Right cardiac atrium (tissue), 5 donors: ENCODE measurements at regions not wholly inside any gene's neighbourhood (a gene's known extent, or its start where the extent isn't known, plus 50 kb on each side); places are given as distances from the start of the nearest gene placed in this dataset.

Experiments used
- ATAC-seq, 2 donors: fragments of 200-7000 bp; cut with Tn5 transposase; one replicate each; pipeline versions ENCODE4 v1.8.0 to v1.9.1; 2020; ENCODE audit warnings: moderate library complexity in 2 of 2, mild to moderate bottlenecking in 1 of 2
- DNase-seq, 3 donors: peaks; one replicate each; pipeline ENCODE4 v3.0.0-alpha.2; 2020
- H3K27ac ChIP-seq: one replicate; pipeline ENCODE4 v1.5.1; 2013; ENCODE audit warnings: mild to moderate bottlenecking, low read length, control low read depth, moderate library complexity
- H3K27me3 ChIP-seq: one replicate; pipeline ENCODE4 v1.6.1; 2013; ENCODE audit not compliant: control insufficient read depth, insufficient read depth
- H3K4me1 ChIP-seq: one replicate; pipeline ENCODE4 v1.6.1; 2013; ENCODE audit warnings: low read length; ENCODE audit not compliant: control insufficient read depth, insufficient read depth
- H3K4me3 ChIP-seq: one replicate; pipeline ENCODE4 v1.5.1; 2013; ENCODE audit warnings: low read length, control low read depth
- H3K9me3 ChIP-seq: one replicate; pipeline ENCODE4 v1.6.1; 2013; ENCODE audit warnings: low read length; ENCODE audit not compliant: control insufficient read depth
- WGBS: extraction: QIAGEN DNeasy Blood & Tissue Kit; methylation state at CpG from one replicate; pipeline ENCODE4 v1.1.7; 2013; 5-methylcytosine and 5-hydroxymethylcytosine counted together
- intact Hi-C, 4 donors: fragments of 100-400 bp; cut with DNase I; formaldehyde crosslinking; loops; one replicate each; pipeline versions ENCODE4 v1.11.0 to v1.14.0; 2022 to 2023
- donor health status: healthy with polysubstance abuse.
- donor health status: DM: no; HTN: yes; CAD: no.
- donor health status: DM: no; HTN: no; CAD: no.
- donor health status: DM: no; HTN: yes; CAD: no; lungs with severe emphysema.
- donor health status: DM: yes; HTN: yes; CAD: no.

GRCh38 chr1:71228742-71229365 lies 148.0 kb upstream of the ZRANB2 start:
- ATAC-seq (no peak), DNase-seq (no peak)
- no peaks in the 10 kb centered on the region for H3K4me1 ChIP-seq
- H3K27ac ChIP-seq, result no peak overlapping the region
- H3K9me3 ChIP-seq, result no peaks in the 10 kb centered on the region
- intact Hi-C loops, result no loop called here
- WGBS, result 45% methylated on average over 12 of the region's 12 CpGs
- no peaks in the 10 kb centered on the region for H3K27me3 ChIP-seq
- no peak overlapping the region for H3K4me3 ChIP-seq

GRCh38 chr1:71228241-71228640 lies 147.4 kb upstream of the ZRANB2 start:
- no peak for ATAC-seq
- Histone ChIP-seq H3K4me1 (no peaks in the 10 kb centered on the region), H3K27ac (no peak overlapping the region), H3K4me3 (no peak overlapping the region), H3K9me3 (no peaks in the 10 kb centered on the region), H3K27me3 (no peaks in the 10 kb centered on the region)
- WGBS, result 62% methylated on average over 4 of the region's 4 CpGs
- intact Hi-C loops, result no loop called here
- no peak for DNase-seq

- no peak overlapping the region for H3K27ac ChIP-seq
- DNase-seq, result no peak
- H3K4me3 ChIP-seq, result no peak overlapping the region
- H3K4me1 ChIP-seq, result no peaks in the 10 kb centered on the region
- intact Hi-C loops, result no loop called here
- no peaks in the 10 kb centered on the region for H3K9me3 ChIP-seq
- ATAC-seq, result no peak
- H3K27me3 ChIP-seq, result no peaks in the 10 kb centered on the region
- 58% methylated on average over 4 of the region's 4 CpGs for WGBS
These were observed 144.0 kb upstream of the ZRANB2 start for GRCh38 chr1:71224741-71225377.

GRCh38 chr1:71223641-71224340 lies 143.0 kb upstream of the ZRANB2 start:
- H3K4me1 ChIP-seq, result no peaks in the 10 kb centered on the region
- 69% methylated on average over 7 of the region's 7 CpGs for WGBS
- DNase-seq, result no peak
- no peak overlapping the region for H3K4me3 ChIP-seq
- ATAC-seq, result no peak
- H3K9me3 ChIP-seq, result no peaks in the 10 kb centered on the region
- no peaks in the 10 kb centered on the region for H3K27me3 ChIP-seq
- H3K27ac ChIP-seq, result no peak overlapping the region
- intact Hi-C loops, result no loop called here

GRCh38 chr1:71222668-71223067 lies 141.8 kb upstream of the ZRANB2 start:
- ATAC-seq, result no peak
- Histone ChIP-seq H3K4me3 (no peak overlapping the region), H3K27ac (no peak overlapping the region), H3K9me3 (no peaks in the 10 kb centered on the region), H3K4me1 (no peaks in the 10 kb centered on the region), H3K27me3 (no peaks in the 10 kb centered on the region)
- DNase-seq, result no peak
- intact Hi-C loops, result no loop called here
- WGBS, result 75% methylated on average over 2 of the region's 2 CpGs

- DNase-seq (no peak), ATAC-seq (no peak)
- H3K4me1 ChIP-seq, result no peaks in the 10 kb centered on the region
- 64% methylated on average over 2 of the region's 2 CpGs for WGBS
- no peak overlapping the region for H3K4me3 ChIP-seq
- no peaks in the 10 kb centered on the region for H3K9me3 ChIP-seq
- no peaks in the 10 kb centered on the region for H3K27me3 ChIP-seq
- intact Hi-C loops, result no loop called here
- no peak overlapping the region for H3K27ac ChIP-seq
These were observed 129.9 kb upstream of the ZRANB2 start for GRCh38 chr1:71210718-71211117.

GRCh38 chr1:71203241-71203640 lies 122.4 kb upstream of the ZRANB2 start:
- intact Hi-C loops, result no loop called here
- Histone ChIP-seq H3K4me1 (no peaks in the 10 kb centered on the region), H3K9me3 (no peaks in the 10 kb centered on the region), H3K27ac (no peak overlapping the region), H3K4me3 (no peak overlapping the region), H3K27me3 (no peaks in the 10 kb centered on the region)
- 83% methylated on average over 4 of the region's 4 CpGs for WGBS
- DNase-seq (no peak), ATAC-seq (no peak)

- no peaks in the 10 kb centered on the region for H3K9me3 ChIP-seq
- H3K27me3 ChIP-seq, result no peaks in the 10 kb centered on the region
- no peak for ATAC-seq
- no peak overlapping the region for H3K27ac ChIP-seq
- H3K4me3 ChIP-seq, result no peak overlapping the region
- intact Hi-C loops, result no loop called here
- no peaks in the 10 kb centered on the region for H3K4me1 ChIP-seq
- DNase-seq, result no peak
These were observed 119.7 kb upstream of the ZRANB2 start for GRCh38 chr1:71200503-71200902.

GRCh38 chr1:71196685-71197084 lies 115.8 kb upstream of the ZRANB2 start:
- ATAC-seq, result no peak
- intact Hi-C loops, result loop anchor here (5.0 to 10.0 kb wide), 3 partner anchors 326 to 331 kb away; no protein-coding TSS in a partner anchor

GRCh38 chr1:71193153-71193552 lies 112.3 kb upstream of the ZRANB2 start:
- Histone ChIP-seq H3K4me3 (no peak overlapping the region), H3K27ac (no peak overlapping the region), H3K9me3 (no peaks in the 10 kb centered on the region), H3K27me3 (no peaks in the 10 kb centered on the region), H3K4me1 (no peaks in the 10 kb centered on the region)
- intact Hi-C loops, result loop anchor here in 2 of 4 donors (10.0 kb wide), 1 partner anchor 332 kb away; no protein-coding TSS in a partner anchor
- ATAC-seq (peak; percentile 88 to 97), DNase-seq (peak; percentile 27 to 72 (median 38))
- 38% methylated on average over 1 of the region's 1 CpG for WGBS

More at GRCh38 chr1:71196685-71197084, 115.8 kb upstream of the ZRANB2 start:
- Histone ChIP-seq H3K4me1 (no peaks in the 10 kb centered on the region), H3K9me3 (no peaks in the 10 kb centered on the region), H3K27me3 (no peaks in the 10 kb centered on the region), H3K27ac (no peak overlapping the region), H3K4me3 (no peak overlapping the region)
- DNase-seq, result no peak

GRCh38 chr1:71191520-71191919 lies 110.7 kb upstream of the ZRANB2 start:
- Histone ChIP-seq H3K27ac (no peak overlapping the region), H3K4me3 (no peak overlapping the region), H3K4me1 (no peaks in the 10 kb centered on the region), H3K9me3 (no peaks in the 10 kb centered on the region), H3K27me3 (no peaks in the 10 kb centered on the region)
- 81% methylated on average over 1 of the region's 1 CpG for WGBS
- intact Hi-C loops, result loop anchor here in 2 of 4 donors (10.0 kb wide), 1 partner anchor 333 kb away; no protein-coding TSS in a partner anchor
- no peak for DNase-seq
- no peak for ATAC-seq
